ENCODE measurements at regions not wholly inside any gene's neighbourhood (a gene's known extent, or its start where the extent isn't known, plus 50 kb on each side); places are given as distances from the start of the nearest gene placed in this dataset.

- DNase-seq (ENCODE audit: low spot score), result no peak
Measured at GRCh38 chr6:126904176-126904575, 214.3 kb upstream of the RSPO3 start.

GRCh38 chr6:126905917-126906316 is 212.6 kb upstream of the RSPO3 start:
- DNase-seq (ENCODE audit: low spot score), result no peak

- DNase-seq (ENCODE audit: low spot score), result no peak
Measured at GRCh38 chr6:126907312-126907711, 211.2 kb upstream of the RSPO3 start.

- no peak for DNase-seq (ENCODE audit: low spot score)
Measured at GRCh38 chr6:126907996-126908395, 210.5 kb upstream of the RSPO3 start.

- no peak for DNase-seq (ENCODE audit: low spot score)
Measured at GRCh38 chr6:126909493-126909892, 209.0 kb upstream of the RSPO3 start.

GRCh38 chr6:126913651-126914050 is 204.8 kb upstream of the RSPO3 start:
- DNase-seq (ENCODE audit: low spot score), result no peak

GRCh38 chr6:126914172-126914571 is 204.3 kb upstream of the RSPO3 start:
- DNase-seq (ENCODE audit: low spot score), result no peak

- no peak for DNase-seq (ENCODE audit: low spot score)
Measured at GRCh38 chr6:126914801-126915200, 203.7 kb upstream of the RSPO3 start.

- DNase-seq (ENCODE audit: low spot score), result no peak
Measured at GRCh38 chr6:126919947-126920346, 198.5 kb upstream of the RSPO3 start.

- no peak for DNase-seq (ENCODE audit: low spot score)
Measured at GRCh38 chr6:126923807-126924206, 194.7 kb upstream of the RSPO3 start.

- DNase-seq (ENCODE audit: low spot score), result no peak
Measured at GRCh38 chr6:126926926-126927325, 191.5 kb upstream of the RSPO3 start.

GRCh38 chr6:126927841-126928240 is 190.6 kb upstream of the RSPO3 start:
- DNase-seq (ENCODE audit: low spot score), result no peak

- DNase-seq (ENCODE audit: low spot score), result no peak
Measured at GRCh38 chr6:126937426-126937825, 181.0 kb upstream of the RSPO3 start.

GRCh38 chr6:126939784-126940183 is 178.7 kb upstream of the RSPO3 start:
- DNase-seq (ENCODE audit: low spot score), result no peak

- DNase-seq (ENCODE audit: low spot score), result no peak
Measured at GRCh38 chr6:126941751-126942150, 176.7 kb upstream of the RSPO3 start.

GRCh38 chr6:126944512-126944911 is 174.0 kb upstream of the RSPO3 start:
- no peak for DNase-seq (ENCODE audit: low spot score)

GRCh38 chr6:126945150-126945685 is 173.3 kb upstream of the RSPO3 start:
- no peak for DNase-seq (ENCODE audit: low spot score)

GRCh38 chr6:126945812-126946360 is 172.6 kb upstream of the RSPO3 start:
- DNase-seq (ENCODE audit: low spot score), result no peak

GRCh38 chr6:126947070-126947469 is 171.4 kb upstream of the RSPO3 start:
- peak; percentile 12 for DNase-seq (ENCODE audit: low spot score)

GRCh38 chr6:126949786-126950185 is 168.7 kb upstream of the RSPO3 start:
- DNase-seq (ENCODE audit: low spot score), result no peak

GRCh38 chr6:126955621-126956020 is 162.8 kb upstream of the RSPO3 start:
- no peak for DNase-seq (ENCODE audit: low spot score)

GRCh38 chr6:126957721-126958120 is 160.8 kb upstream of the RSPO3 start:
- no peak for DNase-seq (ENCODE audit: low spot score)

GRCh38 chr6:126959765-126960164 is 158.7 kb upstream of the RSPO3 start:
- DNase-seq (ENCODE audit: low spot score), result no peak

- no peak for DNase-seq (ENCODE audit: low spot score)
Measured at GRCh38 chr6:126963077-126963809, 155.2 kb upstream of the RSPO3 start.

All from mucosa of gallbladder (tissue), 1 donor.